Suprapubic skin (tissue), 3 donors: ENCODE measurements at regions not wholly inside any gene's neighbourhood (a gene's known extent, or its start where the extent isn't known, plus 50 kb on each side); places are given as distances from the start of the nearest gene placed in this dataset.
"Not testable (repeated sequence)": the region's sequence is repeated elsewhere in the genome, so short reads cannot be mapped to it uniquely, and the experiment has no call there.

Experiments
- EP300 ChIP-seq: sonication (generic); formaldehyde crosslinking; IDR thresholded peaks from one replicate; pipeline ENCODE4 v1.6.1; 2017; ENCODE audit warnings: antibody characterized with exemption
- POLR2A ChIP-seq, 2 donors: fragments of 450-650 bp; IDR thresholded peaks; one replicate each; pipeline ENCODE4 v1.6.1; 2017; ENCODE audit warnings: antibody characterized with exemption in 2 of 2, mild to moderate bottlenecking in 2 of 2, moderate library complexity in 2 of 2
- TF ChIP-seq, protein P1 (sequence below), 2 donors: fragments of 200-600 bp in 1 of 2; fragments of 450-650 bp in 1 of 2; sonication (generic) in 1 of 2; IDR thresholded peaks; one replicate each; pipeline ENCODE4 v1.5.1; 2016 to 2019; ENCODE audit warnings: antibody characterized with exemption in 2 of 2, mild to moderate bottlenecking in 1 of 2, moderate library complexity in 1 of 2

DNA sequence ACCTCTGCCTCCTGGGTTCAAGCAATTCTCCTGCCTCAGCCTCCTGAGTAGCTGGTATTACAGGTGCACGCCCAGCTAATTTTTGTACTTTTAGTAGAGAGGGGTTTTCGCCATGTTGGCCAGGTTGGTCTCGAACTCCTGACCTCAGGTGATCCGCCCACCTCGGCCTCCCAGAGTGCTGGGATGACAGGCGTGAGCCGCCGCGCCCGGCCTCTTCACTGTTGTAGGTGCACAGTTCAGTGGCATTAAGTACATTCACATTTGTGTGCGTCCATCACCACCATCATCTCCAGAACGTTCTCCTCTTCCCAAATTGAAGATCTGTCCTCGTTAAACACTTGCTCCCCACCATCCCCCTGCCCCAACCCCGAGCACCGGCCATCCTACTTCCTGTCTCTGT is 71.3 kb downstream of the UNCX start:
- not testable (repeated sequence) for TF ChIP-seq POLR2A (IDR thresholded peaks at IDR 0.05); EP300
- TF ChIP-seq, protein P1, sequence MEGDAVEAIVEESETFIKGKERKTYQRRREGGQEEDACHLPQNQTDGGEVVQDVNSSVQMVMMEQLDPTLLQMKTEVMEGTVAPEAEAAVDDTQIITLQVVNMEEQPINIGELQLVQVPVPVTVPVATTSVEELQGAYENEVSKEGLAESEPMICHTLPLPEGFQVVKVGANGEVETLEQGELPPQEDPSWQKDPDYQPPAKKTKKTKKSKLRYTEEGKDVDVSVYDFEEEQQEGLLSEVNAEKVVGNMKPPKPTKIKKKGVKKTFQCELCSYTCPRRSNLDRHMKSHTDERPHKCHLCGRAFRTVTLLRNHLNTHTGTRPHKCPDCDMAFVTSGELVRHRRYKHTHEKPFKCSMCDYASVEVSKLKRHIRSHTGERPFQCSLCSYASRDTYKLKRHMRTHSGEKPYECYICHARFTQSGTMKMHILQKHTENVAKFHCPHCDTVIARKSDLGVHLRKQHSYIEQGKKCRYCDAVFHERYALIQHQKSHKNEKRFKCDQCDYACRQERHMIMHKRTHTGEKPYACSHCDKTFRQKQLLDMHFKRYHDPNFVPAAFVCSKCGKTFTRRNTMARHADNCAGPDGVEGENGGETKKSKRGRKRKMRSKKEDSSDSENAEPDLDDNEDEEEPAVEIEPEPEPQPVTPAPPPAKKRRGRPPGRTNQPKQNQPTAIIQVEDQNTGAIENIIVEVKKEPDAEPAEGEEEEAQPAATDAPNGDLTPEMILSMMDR (IDR thresholded peaks at IDR 0.05), result not testable (repeated sequence)
